ENCODE measurements at regions not wholly inside any gene's neighbourhood (a gene's known extent, or its start where the extent isn't known, plus 50 kb on each side); places are given as distances from the start of the nearest gene placed in this dataset.

DNA sequence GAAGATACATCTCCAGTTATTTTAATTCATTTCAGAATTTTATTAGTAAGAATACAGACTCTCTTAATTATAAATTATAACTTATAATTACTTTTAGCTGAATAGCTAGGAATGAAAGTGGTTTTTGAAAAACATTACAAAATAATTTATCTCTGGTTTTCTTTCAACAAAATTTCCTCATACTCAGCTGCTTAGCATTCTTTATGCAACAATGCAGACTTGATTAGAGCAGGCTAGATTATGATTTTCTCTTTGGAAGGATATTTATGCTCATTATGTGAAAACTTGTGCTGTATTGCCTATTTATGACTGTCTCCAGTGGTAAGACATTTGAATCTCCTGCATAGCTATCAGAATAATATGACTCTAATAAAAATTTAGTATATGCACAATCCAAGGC, 2023.7 kb downstream of the C4orf33 start:
- TF ChIP-seq EZH2 (IDR thresholded peaks at IDR 0.05; ENCODE audit: low read length) (no peak), CTCF (optimal IDR thresholded peaks at IDR 0.05 in 1 of 3, IDR thresholded peaks at IDR 0.05 in 1 of 3, conservative IDR thresholded peaks at IDR 0.05 in 1 of 3; ENCODE audit: extremely low read depth in 1 of 3, insufficient read depth in 2 of 3, low read length in 3 of 3) (no peak)
- dilution Hi-C loops (cut with MboI; ENCODE audit: extremely low pct_ligation_motif_present, low sequenced_read_pairs), result no loop called here
- FAIRE-seq, result no peak

DNA sequence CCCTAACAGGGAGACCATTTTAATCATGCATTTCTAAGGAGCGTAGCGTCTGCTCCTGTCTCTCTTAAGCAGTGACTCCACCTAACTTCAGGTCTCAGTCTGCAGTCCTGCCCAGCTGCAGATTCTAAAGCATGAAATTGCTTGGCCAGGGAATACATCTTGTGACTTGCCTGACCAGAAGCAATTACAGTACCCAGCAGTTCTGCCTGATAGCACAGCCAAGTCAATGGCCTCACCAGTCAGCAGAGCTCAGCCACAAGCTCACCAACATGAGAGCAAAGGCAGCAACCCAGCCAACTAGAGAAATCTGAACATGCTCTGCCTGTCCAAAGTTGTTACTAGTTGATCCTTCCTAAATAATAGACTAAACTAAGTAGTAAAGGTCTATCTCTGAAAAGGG, 2011.9 kb upstream of the PCDH10 start:
- H3K9me3 ChIP-seq (ENCODE audit: control insufficient read depth, low read depth, low read length), result no peaks in the 10 kb centered on the region
- no peaks in the 10 kb centered on the region for H3K36me3 ChIP-seq (ENCODE audit: control insufficient read depth in 2 of 2, extremely low read depth in 1 of 2, insufficient read depth in 2 of 2, low read length in 2 of 2)
- H3K4me3 ChIP-seq (ENCODE audit: control insufficient read depth in 2 of 3, extremely low read depth in 1 of 3, insufficient read depth in 2 of 3, low read depth in 1 of 3, low read length in 3 of 3), result no peak overlapping the region
- no peak for FAIRE-seq
- no peaks in the 10 kb centered on the region for H3K27me3 ChIP-seq (ENCODE audit: control insufficient read depth, extremely low read depth, insufficient read depth, low read length)
- H3K27ac ChIP-seq (ENCODE audit: control insufficient read depth, insufficient read depth, low read length), result no peak overlapping the region
- no peaks in the 10 kb centered on the region for H4K20me1 ChIP-seq (ENCODE audit: control insufficient read depth, extremely low read depth, insufficient read depth, low read length)
- H3K79me2 ChIP-seq (ENCODE audit: control insufficient read depth, insufficient read depth, low read length), result no peaks in the 10 kb centered on the region
- H3K4me2 ChIP-seq (ENCODE audit: control insufficient read depth, extremely low read depth, insufficient read depth, low read depth, low read length), result no peak overlapping the region
- TF ChIP-seq CTCF (optimal IDR thresholded peaks at IDR 0.05 in 1 of 3, IDR thresholded peaks at IDR 0.05 in 1 of 3, conservative IDR thresholded peaks at IDR 0.05 in 1 of 3; ENCODE audit: extremely low read depth in 1 of 3, insufficient read depth in 2 of 3, low read length in 3 of 3) (no peak), EZH2 (IDR thresholded peaks at IDR 0.05; ENCODE audit: low read length) (no peak)
- no peak overlapping the region for H2AFZ ChIP-seq (ENCODE audit: control insufficient read depth, low read length)
- no peak for DNase-seq (ENCODE audit: low read depth, low spot score)
- dilution Hi-C loops (cut with MboI; ENCODE audit: extremely low pct_ligation_motif_present, low sequenced_read_pairs), result no loop called here
- H3K4me1 ChIP-seq (ENCODE audit: control insufficient read depth, extremely low read depth, insufficient read depth, low read length), result no peaks in the 10 kb centered on the region
- no peak overlapping the region for H3K9ac ChIP-seq (ENCODE audit: control insufficient read depth, extremely low read depth, insufficient read depth, low read length)
- no peaks in the 10 kb centered on the region for H3K9me1 ChIP-seq (ENCODE audit: control insufficient read depth, extremely low read depth, insufficient read depth, low read length)

More for the DNA sequence above, 2023.7 kb downstream of the C4orf33 start:
- no peaks in the 10 kb centered on the region for H3K79me2 ChIP-seq (ENCODE audit: control insufficient read depth, insufficient read depth, low read length)
- H3K4me2 ChIP-seq (ENCODE audit: control insufficient read depth, extremely low read depth, insufficient read depth, low read depth, low read length), result no peak overlapping the region
- no peak for DNase-seq (ENCODE audit: low read depth, low spot score)
- no peaks in the 10 kb centered on the region for H3K9me3 ChIP-seq (ENCODE audit: control insufficient read depth, low read depth, low read length)
- no peak overlapping the region for H2AFZ ChIP-seq (ENCODE audit: control insufficient read depth, low read length)
- H3K27me3 ChIP-seq (ENCODE audit: control insufficient read depth, extremely low read depth, insufficient read depth, low read length), result no peaks in the 10 kb centered on the region
- H3K27ac ChIP-seq (ENCODE audit: control insufficient read depth, insufficient read depth, low read length), result no peak overlapping the region
- H3K9me1 ChIP-seq (ENCODE audit: control insufficient read depth, extremely low read depth, insufficient read depth, low read length), result no peaks in the 10 kb centered on the region
- H3K9ac ChIP-seq (ENCODE audit: control insufficient read depth, extremely low read depth, insufficient read depth, low read length), result no peak overlapping the region
- no peak overlapping the region for H3K4me3 ChIP-seq (ENCODE audit: control insufficient read depth in 2 of 3, extremely low read depth in 1 of 3, insufficient read depth in 2 of 3, low read depth in 1 of 3, low read length in 3 of 3)
- no peaks in the 10 kb centered on the region for H3K4me1 ChIP-seq (ENCODE audit: control insufficient read depth, extremely low read depth, insufficient read depth, low read length)
- H4K20me1 ChIP-seq (ENCODE audit: control insufficient read depth, extremely low read depth, insufficient read depth, low read length), result no peaks in the 10 kb centered on the region
- no peaks in the 10 kb centered on the region for H3K36me3 ChIP-seq (ENCODE audit: control insufficient read depth in 2 of 2, extremely low read depth in 1 of 2, insufficient read depth in 2 of 2, low read length in 2 of 2)
